GM18870 (cell line): ENCODE measurements at regions not wholly inside any gene's neighbourhood (a gene's known extent, or its start where the extent isn't known, plus 50 kb on each side); places are given as distances from the start of the nearest gene placed in this dataset.

Experiments used
- ATAC-seq: cut with Tn5 transposase; IDR thresholded peaks from one replicate; pipeline ENCODE4 v1.9.1; 2021; ENCODE audit warnings: moderate library complexity; ENCODE audit not compliant: unreplicated experiment

- ATAC-seq: no peak
Observed at GRCh38 chr12:115598871-115599811, 678.4 kb downstream of the MED13L start.

- ATAC-seq: no peak
Observed at GRCh38 chr12:115597157-115597712, 680.3 kb downstream of the MED13L start.

- no peak for ATAC-seq
Observed at GRCh38 chr12:115588131-115588530, 689.4 kb downstream of the MED13L start.

- ATAC-seq: no peak
Observed at GRCh38 chr12:115584156-115584555, 693.3 kb downstream of the MED13L start.

- ATAC-seq: no peak
Observed at GRCh38 chr12:115583591-115583990, 693.9 kb downstream of the MED13L start.

- no peak for ATAC-seq
Observed at GRCh38 chr12:115577401-115577800, 700.1 kb downstream of the MED13L start.

GRCh38 chr12:115574826-115575225 lies 702.7 kb downstream of the MED13L start:
- no peak for ATAC-seq

- peak; percentile 88 for ATAC-seq
Observed at GRCh38 chr12:115572440-115572839, 705.1 kb downstream of the MED13L start.

GRCh38 chr12:115571446-115571845 lies 706.0 kb downstream of the MED13L start:
- ATAC-seq: no peak

GRCh38 chr12:115571027-115571426 lies 706.5 kb downstream of the MED13L start:
- ATAC-seq: no peak

- no peak for ATAC-seq
Observed at GRCh38 chr12:115570069-115570777, 707.3 kb downstream of the MED13L start.

GRCh38 chr12:115569345-115570068 lies 708.0 kb downstream of the MED13L start:
- no peak for ATAC-seq

GRCh38 chr12:115558281-115558680 lies 719.2 kb downstream of the MED13L start:
- no peak for ATAC-seq

- no peak for ATAC-seq
Observed at GRCh38 chr12:115553622-115554021, 723.9 kb downstream of the MED13L start.

GRCh38 chr12:115543269-115543668 lies 734.2 kb downstream of the MED13L start:
- no peak for ATAC-seq

- no peak for ATAC-seq
Observed at GRCh38 chr12:115542656-115543055, 734.8 kb downstream of the MED13L start.

- no peak for ATAC-seq
Observed at GRCh38 chr12:115541891-115542421, 735.5 kb downstream of the MED13L start.

GRCh38 chr12:115528466-115528865 lies 749.0 kb downstream of the MED13L start:
- no peak for ATAC-seq

- ATAC-seq: no peak
Observed at GRCh38 chr12:115521771-115522409, 755.6 kb downstream of the MED13L start.

GRCh38 chr12:115519887-115520286 lies 757.6 kb downstream of the MED13L start:
- ATAC-seq: no peak
